Activated CD4-positive, alpha-beta T cell treated with anti-CD3 and anti-CD28 coated beads, Interleukin-2, amount 50 U/mL, for 24 hours (primary cell): ENCODE measurements at regions not wholly inside any gene's neighbourhood (a gene's known extent, or its start where the extent isn't known, plus 50 kb on each side); places are given as distances from the start of the nearest gene placed in this dataset.
"Not testable (repeated sequence)": the region's sequence is repeated elsewhere in the genome, so short reads cannot be mapped to it uniquely, and the experiment has no call there.

Experiments
- DNase-seq, 2 donors: peaks; one replicate each; pipeline ENCODE4 v3.0.0-alpha.2; 2020; ENCODE audit warnings: low read depth in 1 of 2, low spot score in 1 of 2

DNA sequence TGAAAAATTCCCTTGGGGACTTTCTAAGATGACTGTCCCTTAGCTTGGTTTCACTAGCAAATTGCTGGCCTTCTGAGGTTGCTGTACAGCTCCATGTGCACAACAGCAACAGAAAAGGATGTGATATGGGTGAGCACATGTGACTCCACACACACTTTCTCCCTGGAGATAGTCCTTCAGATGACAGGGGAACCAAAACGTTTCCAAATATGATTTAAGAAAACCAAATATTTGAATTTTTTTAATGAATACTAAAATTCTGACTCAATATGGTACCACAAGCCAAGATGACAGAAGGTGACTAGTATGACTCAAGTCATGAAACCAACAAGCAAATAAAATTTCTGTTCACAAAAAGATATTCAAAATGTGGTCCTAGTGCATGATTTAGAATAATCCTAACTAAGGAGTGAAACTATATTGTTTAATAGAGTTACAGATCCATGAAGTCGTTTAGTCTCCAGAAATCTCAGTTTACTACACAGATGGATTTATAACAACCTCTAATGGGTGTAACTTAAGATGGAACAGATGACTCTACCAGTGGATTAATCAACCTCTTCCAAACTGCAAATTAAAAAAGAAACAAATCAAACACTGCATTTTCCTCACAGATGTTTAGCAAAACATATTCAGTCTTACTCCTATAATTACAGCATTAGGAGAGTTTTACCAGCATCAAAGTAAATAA is 144.8 kb upstream of the PIK3R1 start:
- no peak for DNase-seq

DNA sequence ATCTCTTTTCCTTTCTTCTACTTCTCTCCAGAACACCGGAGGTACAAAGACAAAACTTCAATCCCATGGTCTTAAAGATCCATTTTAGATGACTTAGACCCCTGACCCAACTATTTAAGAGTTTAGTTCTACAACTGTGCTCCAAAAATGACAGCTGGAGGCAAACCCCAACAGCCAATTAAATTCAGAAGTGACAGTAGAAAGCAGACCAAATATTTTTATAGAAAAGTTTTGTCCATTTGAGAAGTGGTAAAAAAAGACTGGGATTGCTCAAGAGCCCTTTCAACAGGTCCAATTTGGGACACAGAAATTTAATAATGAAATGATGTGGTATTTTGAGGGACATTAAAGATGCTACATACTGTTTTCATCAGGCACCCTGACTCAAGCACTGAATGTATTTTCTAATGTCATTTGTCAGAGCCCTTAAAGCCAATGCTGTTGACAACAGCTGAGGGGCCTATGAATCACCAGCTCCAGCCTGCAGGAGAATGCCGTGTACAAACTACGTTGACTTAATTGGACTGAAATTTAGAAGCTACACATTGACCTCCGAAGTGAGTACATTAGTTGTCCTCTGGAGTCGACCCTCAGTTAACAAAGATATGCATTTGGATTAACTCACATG is 147.5 kb upstream of the PIK3R1 start:
- no peak for DNase-seq

DNA sequence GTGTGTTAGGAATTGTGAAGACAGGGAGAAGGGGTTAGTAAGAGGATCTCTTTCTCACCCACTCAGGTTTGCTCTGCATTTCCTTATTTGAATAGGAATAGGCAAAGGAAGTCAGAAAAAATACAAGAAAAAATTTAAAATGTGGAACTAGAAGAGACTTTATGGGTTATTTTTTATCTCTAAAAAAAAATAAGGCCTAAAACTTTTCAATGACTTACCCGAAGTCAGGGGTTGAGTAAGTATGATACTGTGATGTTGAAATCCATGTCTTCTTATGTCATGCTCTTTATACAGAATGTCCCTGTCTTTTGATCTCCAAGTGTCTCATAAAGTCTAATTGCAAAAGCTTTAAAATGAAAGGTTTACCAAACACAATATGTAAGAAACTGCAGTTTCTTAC is 148.3 kb upstream of the PIK3R1 start:
- no peak for DNase-seq

- DNase-seq, result no peak
Measured at GRCh38 chr5:68066277-68066955, 149.1 kb upstream of the PIK3R1 start.

GRCh38 chr5:68065321-68065720 is 150.2 kb upstream of the PIK3R1 start:
- not testable (repeated sequence) for DNase-seq

DNA sequence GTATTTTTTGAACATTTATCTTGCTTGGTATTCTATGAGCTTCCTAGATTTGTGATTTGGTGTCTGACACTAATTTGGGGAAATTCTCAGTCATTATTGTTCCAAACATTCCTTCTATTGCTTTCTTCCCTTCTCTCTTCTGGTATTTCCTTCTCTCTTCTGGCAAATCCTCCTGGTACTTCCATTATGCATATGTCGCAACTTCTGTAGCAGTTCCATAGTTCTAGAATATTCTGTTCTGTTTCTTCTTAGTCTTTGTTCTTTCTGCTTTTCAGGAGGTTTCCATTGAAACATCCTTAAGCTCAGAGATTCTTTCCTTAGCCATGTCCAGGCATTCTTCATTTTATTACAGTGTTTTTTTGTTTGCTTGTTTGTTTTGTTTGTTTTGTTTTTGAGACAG is 155.2 kb upstream of the PIK3R1 start:
- DNase-seq, result no peak

DNA sequence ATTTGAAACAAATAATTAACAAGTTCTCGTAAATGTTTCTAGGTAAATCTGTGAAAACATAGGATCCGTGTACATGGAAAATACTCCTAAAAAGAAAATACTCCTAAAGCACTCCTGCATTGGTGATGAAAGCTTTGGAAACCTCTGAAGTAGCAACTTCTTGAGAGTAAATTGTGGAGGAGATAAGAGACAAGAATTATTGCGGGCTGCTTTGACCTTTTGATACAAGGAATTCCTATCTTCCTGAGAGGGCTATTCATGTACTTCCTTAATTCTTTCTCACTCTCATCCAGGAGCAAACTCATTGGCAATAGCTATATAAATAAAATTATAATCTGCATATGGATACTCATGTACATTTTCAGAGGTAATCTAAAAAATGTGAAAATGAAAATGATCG is 158.4 kb upstream of the PIK3R1 start:
- no peak for DNase-seq

DNA sequence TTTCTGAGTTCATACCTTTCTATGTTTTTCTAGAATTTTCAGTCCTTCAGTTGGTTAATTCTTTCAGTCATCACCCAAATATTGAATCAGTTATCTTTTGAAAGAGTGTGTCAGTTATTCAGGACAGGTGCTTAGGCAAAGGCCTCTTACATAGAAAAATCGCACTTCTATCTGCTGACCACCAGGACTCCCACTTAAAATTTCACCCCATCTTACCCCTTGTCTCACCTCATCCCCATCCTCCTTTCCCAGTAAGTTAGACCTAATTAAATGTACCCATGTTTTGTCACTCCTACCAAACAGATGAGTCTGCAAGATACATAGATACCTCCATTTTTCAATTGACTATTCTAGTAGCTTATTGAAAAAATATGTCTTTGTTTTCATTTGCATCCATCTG is 159.9 kb upstream of the PIK3R1 start:
- DNase-seq, result no peak

DNA sequence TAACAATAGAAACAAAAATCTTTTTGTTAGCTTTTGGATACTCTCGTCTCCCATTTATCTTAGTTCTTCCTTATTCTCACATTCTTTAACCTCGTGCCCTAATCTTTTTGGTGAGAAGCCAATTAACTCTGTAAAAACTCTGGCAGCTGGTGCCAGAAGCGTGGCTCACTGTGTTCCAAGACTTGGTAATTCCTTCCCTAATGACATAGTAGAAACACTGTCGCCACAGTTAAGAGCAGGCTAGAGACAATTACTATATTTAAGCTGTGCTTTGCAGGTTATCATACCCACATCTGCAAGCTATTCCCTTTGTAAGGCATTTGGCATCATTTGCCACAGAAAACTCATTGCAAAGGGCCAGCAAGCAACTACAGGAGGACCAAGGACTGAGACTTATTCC is 160.9 kb upstream of the PIK3R1 start:
- no peak for DNase-seq

- DNase-seq, result no peak
Measured at GRCh38 chr5:68053202-68053601, 162.4 kb upstream of the PIK3R1 start.

GRCh38 chr5:68049053-68049713 is 166.4 kb upstream of the PIK3R1 start:
- no peak for DNase-seq

DNA sequence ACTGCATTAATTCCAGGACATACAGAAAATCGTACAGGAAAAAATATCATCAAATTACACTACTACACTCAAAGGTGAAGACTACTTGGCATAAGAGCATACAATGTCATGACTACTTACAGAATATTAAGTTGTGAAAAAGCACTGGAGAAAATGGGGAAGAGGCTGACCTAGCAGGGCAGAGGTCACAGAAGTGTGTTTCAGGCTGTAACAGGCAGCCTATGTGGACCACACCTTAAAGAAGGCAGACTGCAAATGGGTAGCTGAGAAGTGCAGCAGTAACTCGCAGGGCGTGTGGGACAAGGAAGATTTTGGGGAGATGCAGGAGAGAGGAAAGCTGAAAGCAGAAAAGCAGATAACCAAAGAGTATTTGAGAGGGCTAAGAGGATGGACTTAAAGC is 167.0 kb upstream of the PIK3R1 start:
- DNase-seq, result no peak

DNA sequence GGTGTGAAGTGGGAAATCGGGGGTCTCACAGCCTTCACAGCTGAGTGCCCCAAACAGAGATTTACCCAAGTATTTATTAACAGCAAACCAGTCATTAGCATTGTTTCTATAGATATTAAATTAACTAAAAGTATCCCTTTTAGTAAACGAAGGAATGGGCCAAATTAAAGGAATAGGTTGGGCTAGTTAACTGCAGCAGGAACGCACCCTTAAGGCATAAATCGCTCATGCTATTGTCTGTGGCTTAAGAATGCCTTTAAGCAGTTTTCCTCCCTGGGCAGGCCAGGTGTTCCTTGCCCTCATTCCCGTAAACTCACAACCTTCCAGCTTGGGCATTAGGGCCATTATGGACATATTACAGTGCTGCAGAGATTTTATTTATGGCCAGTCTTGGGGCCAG is 167.5 kb upstream of the PIK3R1 start:
- DNase-seq, result not testable (repeated sequence)

DNA sequence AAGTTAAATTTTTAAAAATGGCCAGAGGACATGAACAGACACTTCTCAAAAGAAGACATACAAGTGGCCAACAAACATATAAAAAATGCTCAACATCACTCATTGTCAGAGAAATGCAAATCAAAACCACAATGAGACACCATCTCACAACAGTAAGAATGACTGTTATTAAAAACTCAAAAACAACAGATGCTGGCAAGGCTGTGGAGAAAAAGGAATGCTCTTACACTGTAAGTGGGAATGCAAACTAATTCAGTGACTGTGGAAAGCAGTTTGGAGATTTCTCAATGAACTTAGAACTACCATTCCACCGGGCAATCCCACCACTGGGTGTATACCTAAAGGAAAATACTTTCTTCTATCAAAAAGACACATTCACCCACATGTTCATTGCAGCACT is 168.5 kb upstream of the PIK3R1 start:
- no peak for DNase-seq

GRCh38 chr5:68046445-68046844 is 169.1 kb upstream of the PIK3R1 start:
- DNase-seq, result no peak

DNA sequence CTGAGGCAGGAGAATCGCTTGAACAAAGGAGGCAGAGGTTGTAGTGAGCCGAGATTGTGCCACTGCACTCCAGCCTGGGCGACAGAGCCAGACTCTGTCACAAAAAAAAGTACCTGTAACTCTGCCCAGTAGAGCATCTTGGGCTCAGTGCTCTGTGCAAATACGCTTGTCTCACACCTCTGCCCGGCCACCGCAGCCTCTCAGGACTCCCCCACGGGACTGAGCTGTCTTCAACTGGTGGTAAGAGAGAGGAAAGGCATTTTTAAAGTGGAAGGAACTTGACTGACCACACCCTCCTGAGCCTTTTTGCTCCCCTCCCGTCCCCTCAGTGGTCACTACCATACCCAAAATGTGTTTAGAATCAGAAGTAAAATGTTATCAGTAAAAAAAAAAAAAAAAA is 174.3 kb upstream of the PIK3R1 start:
- DNase-seq, result no peak

DNA sequence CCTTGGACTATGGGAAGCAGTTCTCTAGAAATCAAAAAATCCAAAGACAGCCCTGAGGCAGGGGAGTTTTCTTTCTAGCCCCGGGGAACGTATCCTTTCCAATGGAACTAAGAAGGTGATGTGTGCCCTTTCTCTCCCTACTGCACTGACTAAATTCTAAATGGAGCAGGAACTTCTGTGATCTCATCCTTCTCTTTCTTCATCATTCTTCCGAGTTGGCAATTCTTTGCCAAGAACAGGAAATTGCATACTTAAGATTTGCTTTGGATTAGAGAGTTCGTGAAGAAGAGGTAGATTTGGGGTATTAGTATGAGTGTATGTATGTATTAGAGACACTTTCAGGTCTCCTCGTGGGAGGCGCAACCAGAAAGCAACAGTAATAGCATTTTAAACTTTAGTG is 178.0 kb upstream of the PIK3R1 start:
- no peak for DNase-seq

- DNase-seq, result no peak
Measured at GRCh38 chr5:68033961-68034571, 181.5 kb upstream of the PIK3R1 start.

DNA sequence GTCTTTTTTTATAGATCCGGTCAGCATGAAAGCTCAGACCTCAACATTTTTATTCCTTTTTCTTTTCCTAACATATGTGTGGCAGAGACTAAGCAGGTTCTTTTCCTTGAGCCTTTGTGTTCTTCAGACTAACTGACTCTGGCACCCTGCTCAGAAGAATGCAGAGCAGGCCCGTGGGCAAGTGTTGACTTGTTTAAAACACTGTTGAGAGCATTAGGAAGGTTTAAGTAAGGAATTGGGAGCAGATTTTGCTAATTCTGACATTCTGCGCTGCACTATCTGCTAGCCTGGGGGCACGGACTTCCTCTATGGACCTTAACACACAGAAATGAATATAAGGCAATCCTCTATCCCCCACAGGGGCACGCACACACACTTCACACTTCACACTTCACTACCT is 182.5 kb upstream of the PIK3R1 start:
- no peak for DNase-seq

GRCh38 chr5:68032216-68032762 is 183.3 kb upstream of the PIK3R1 start:
- DNase-seq, result no peak

DNA sequence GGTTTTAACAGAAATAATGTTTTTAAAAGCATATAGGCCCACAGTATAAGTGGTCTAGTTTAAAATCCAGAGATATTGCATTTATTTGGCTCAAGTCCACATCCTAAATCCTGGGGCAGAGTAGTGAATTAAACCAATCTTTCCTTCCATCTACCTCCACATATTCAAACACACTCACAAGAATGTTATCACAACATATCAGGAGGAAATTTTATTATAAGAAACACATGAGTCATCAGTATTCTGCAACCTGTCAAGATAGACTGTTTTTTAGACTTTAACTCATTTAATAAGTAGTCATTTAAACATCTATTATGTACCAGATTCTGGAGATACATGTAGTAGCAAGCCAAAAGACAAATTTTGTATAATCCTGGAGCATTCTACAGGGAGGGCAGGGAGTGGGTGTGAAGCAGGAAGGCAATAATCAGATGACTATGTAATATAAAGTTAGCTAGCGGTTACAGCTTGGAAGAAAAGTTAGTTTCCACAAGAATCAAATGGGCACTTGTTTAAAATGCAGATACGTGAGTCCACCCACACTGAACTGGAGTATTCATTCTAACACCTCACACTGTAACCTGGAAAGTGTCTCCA is 187.3 kb upstream of the PIK3R1 start:
- DNase-seq, result no peak
